ENCODE measurements at regions not wholly inside any gene's neighbourhood (a gene's known extent, or its start where the extent isn't known, plus 50 kb on each side); places are given as distances from the start of the nearest gene placed in this dataset.

- TF ChIP-seq CTCF (IDR thresholded peaks at IDR 0.05; ENCODE audit: low read depth, low read length, poor library complexity, severe bottlenecking) = no peak
- no peak for TF ChIP-seq EZH2phosphoT487 (IDR thresholded peaks at IDR 0.05; ENCODE audit: borderline replicate concordance, low read length)
Observed at GRCh38 chr10:28367929-28368484, 65.1 kb upstream of the MPP7 start.
